ENCODE measurements at regions not wholly inside any gene's neighbourhood (a gene's known extent, or its start where the extent isn't known, plus 50 kb on each side); places are given as distances from the start of the nearest gene placed in this dataset.

GRCh38 chr2:163008642-163009041, 170.1 kb upstream of the KCNH7 start:
- Histone ChIP-seq H3K27ac (no peak overlapping the region), H3K36me3 (replicated peaks) (no peaks in the 10 kb centered on the region), H3K4me3 (ENCODE audit: low read depth, low read length) (no peak overlapping the region), H3K27me3 (replicated peaks) (no peaks in the 10 kb centered on the region)
- in situ Hi-C loops (cut with HindIII; ENCODE audit: low pct_ligation_motif_present, low sequenced_read_pairs) = no loop called here
- no peak for DNase-seq
- no peak for TF ChIP-seq CTCF (IDR thresholded peaks at IDR 0.05; ENCODE audit: low read depth, low read length, missing control alignments)

GRCh38 chr2:162994718-162995117, 156.2 kb upstream of the KCNH7 start:
- no peaks in the 10 kb centered on the region for H3K27me3 ChIP-seq (replicated peaks)
- H3K36me3 ChIP-seq (replicated peaks) = no peaks in the 10 kb centered on the region
- DNase-seq = no peak
- in situ Hi-C loops (cut with HindIII; ENCODE audit: low pct_ligation_motif_present, low sequenced_read_pairs) = no loop called here
- no peak overlapping the region for H3K4me3 ChIP-seq (ENCODE audit: low read depth, low read length)
- H3K27ac ChIP-seq = no peak overlapping the region
- no peak for TF ChIP-seq CTCF (IDR thresholded peaks at IDR 0.05; ENCODE audit: low read depth, low read length, missing control alignments)

- Histone ChIP-seq H3K27ac (no peak overlapping the region), H3K27me3 (replicated peaks) (no peaks in the 10 kb centered on the region), H3K4me3 (ENCODE audit: low read depth, low read length) (no peak overlapping the region), H3K36me3 (replicated peaks) (no peaks in the 10 kb centered on the region)
- no peak for TF ChIP-seq CTCF (IDR thresholded peaks at IDR 0.05; ENCODE audit: low read depth, low read length, missing control alignments)
- DNase-seq = no peak
- in situ Hi-C loops (cut with HindIII; ENCODE audit: low pct_ligation_motif_present, low sequenced_read_pairs) = no loop called here
Measured at GRCh38 chr2:162992828-162993227, 154.3 kb upstream of the KCNH7 start.

GRCh38 chr2:162989507-162989906, 150.9 kb upstream of the KCNH7 start:
- peak; percentile 14 for TF ChIP-seq CTCF (IDR thresholded peaks at IDR 0.05; ENCODE audit: low read depth, low read length, missing control alignments)
- Histone ChIP-seq H3K4me3 (ENCODE audit: low read depth, low read length) (no peak overlapping the region), H3K36me3 (replicated peaks) (no peaks in the 10 kb centered on the region), H3K27ac (no peak overlapping the region), H3K27me3 (replicated peaks) (no peaks in the 10 kb centered on the region)
- no peak for DNase-seq
- in situ Hi-C loops (cut with HindIII; ENCODE audit: low pct_ligation_motif_present, low sequenced_read_pairs) = no loop called here

- no peak for DNase-seq
- H3K27ac ChIP-seq = no peak overlapping the region
- no peaks in the 10 kb centered on the region for H3K36me3 ChIP-seq (replicated peaks)
- no peaks in the 10 kb centered on the region for H3K27me3 ChIP-seq (replicated peaks)
- in situ Hi-C loops (cut with HindIII; ENCODE audit: low pct_ligation_motif_present, low sequenced_read_pairs) = no loop called here
- no peak overlapping the region for H3K4me3 ChIP-seq (ENCODE audit: low read depth, low read length)
- TF ChIP-seq CTCF (IDR thresholded peaks at IDR 0.05; ENCODE audit: low read depth, low read length, missing control alignments) = no peak
Measured at GRCh38 chr2:162974771-162975170, 136.2 kb upstream of the KCNH7 start.

- no peak for DNase-seq
- in situ Hi-C loops (cut with HindIII; ENCODE audit: low pct_ligation_motif_present, low sequenced_read_pairs) = no loop called here
- no peaks in the 10 kb centered on the region for H3K27me3 ChIP-seq (replicated peaks)
- no peaks in the 10 kb centered on the region for H3K36me3 ChIP-seq (replicated peaks)
- TF ChIP-seq CTCF (IDR thresholded peaks at IDR 0.05; ENCODE audit: low read depth, low read length, missing control alignments) = no peak
- no peak overlapping the region for H3K27ac ChIP-seq
- H3K4me3 ChIP-seq (ENCODE audit: low read depth, low read length) = no peak overlapping the region
Measured at GRCh38 chr2:162972383-162972782, 133.8 kb upstream of the KCNH7 start.

Measured in brain microvascular endothelial cell (primary cell).